SW480 (cell line): ENCODE measurements at regions not wholly inside any gene's neighbourhood (a gene's known extent, or its start where the extent isn't known, plus 50 kb on each side); places are given as distances from the start of the nearest gene placed in this dataset.
"Not testable (repeated sequence)": the region's sequence is repeated elsewhere in the genome, so short reads cannot be mapped to it uniquely, and the experiment has no call there.

ENCODE experiments used
- DNase-seq: peaks from one replicate; pipeline ENCODE4 v3.0.0-alpha.2; 2016; ENCODE audit warnings: low spot score

GRCh38 chrX:63466690-63467089 is 115.6 kb upstream of the SPIN4 start:
- no peak for DNase-seq

GRCh38 chrX:63458981-63459380 is 107.8 kb upstream of the SPIN4 start:
- no peak for DNase-seq

GRCh38 chrX:63453571-63453970 is 102.4 kb upstream of the SPIN4 start:
- no peak for DNase-seq

GRCh38 chrX:63441717-63442116 is 90.6 kb upstream of the SPIN4 start:
- DNase-seq: no peak

GRCh38 chrX:63439580-63439979 is 88.4 kb upstream of the SPIN4 start:
- DNase-seq: no peak

GRCh38 chrX:63436865-63437264 is 85.7 kb upstream of the SPIN4 start:
- no peak for DNase-seq

GRCh38 chrX:63434665-63435064 is 83.5 kb upstream of the SPIN4 start:
- no peak for DNase-seq

- no peak for DNase-seq
Observed at GRCh38 chrX:63434206-63434605, 83.1 kb upstream of the SPIN4 start.

GRCh38 chrX:63430026-63430425 is 78.9 kb upstream of the SPIN4 start:
- DNase-seq: no peak

GRCh38 chrX:63428348-63428747 is 77.2 kb upstream of the SPIN4 start:
- DNase-seq: no peak

- no peak for DNase-seq
Observed at GRCh38 chrX:63426519-63426918, 75.4 kb upstream of the SPIN4 start.

- no peak for DNase-seq
Observed at GRCh38 chrX:63424063-63424462, 72.9 kb upstream of the SPIN4 start.

GRCh38 chrX:63421411-63421810 is 70.3 kb upstream of the SPIN4 start:
- no peak for DNase-seq

- no peak for DNase-seq
Observed at GRCh38 chrX:63418211-63418610, 67.1 kb upstream of the SPIN4 start.

GRCh38 chrX:63417649-63418048 is 66.5 kb upstream of the SPIN4 start:
- no peak for DNase-seq

GRCh38 chrX:63409934-63410333 is 58.8 kb upstream of the SPIN4 start:
- DNase-seq: not testable (repeated sequence)

GRCh38 chrX:63408050-63408449 is 56.9 kb upstream of the SPIN4 start:
- no peak for DNase-seq

- no peak for DNase-seq
Observed at GRCh38 chrX:63404332-63404731, 53.2 kb upstream of the SPIN4 start.

- no peak for DNase-seq
Observed at GRCh38 chrX:63402106-63402505, 51.0 kb upstream of the SPIN4 start.
